ENCODE measurements at regions not wholly inside any gene's neighbourhood (a gene's known extent, or its start where the extent isn't known, plus 50 kb on each side); places are given as distances from the start of the nearest gene placed in this dataset.

DNA sequence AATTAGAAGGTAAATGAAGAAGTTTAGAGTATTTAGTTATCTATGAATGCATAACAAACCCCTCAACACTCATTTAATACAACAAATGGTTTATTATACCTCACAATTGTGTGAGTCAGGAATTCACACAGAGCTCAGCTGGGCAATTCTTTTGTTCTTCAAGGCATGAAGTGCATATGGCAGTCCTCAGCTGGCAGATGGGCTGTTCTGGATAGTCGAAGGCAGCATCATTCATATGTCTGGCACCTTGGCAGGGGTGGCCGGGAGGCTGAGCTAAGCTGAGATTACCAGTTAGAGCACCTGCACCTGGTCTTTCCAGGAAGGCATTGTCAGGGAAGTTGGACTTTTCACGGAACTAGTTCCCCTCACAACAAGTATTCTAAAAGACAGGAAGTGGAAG, 286.2 kb upstream of the DUSP10 start:
- no peak for DNase-seq (ENCODE audit: low read depth)
- H3K4me3 ChIP-seq (ENCODE audit: low read depth, low read length) = no peak overlapping the region
- TF ChIP-seq, protein P1, sequence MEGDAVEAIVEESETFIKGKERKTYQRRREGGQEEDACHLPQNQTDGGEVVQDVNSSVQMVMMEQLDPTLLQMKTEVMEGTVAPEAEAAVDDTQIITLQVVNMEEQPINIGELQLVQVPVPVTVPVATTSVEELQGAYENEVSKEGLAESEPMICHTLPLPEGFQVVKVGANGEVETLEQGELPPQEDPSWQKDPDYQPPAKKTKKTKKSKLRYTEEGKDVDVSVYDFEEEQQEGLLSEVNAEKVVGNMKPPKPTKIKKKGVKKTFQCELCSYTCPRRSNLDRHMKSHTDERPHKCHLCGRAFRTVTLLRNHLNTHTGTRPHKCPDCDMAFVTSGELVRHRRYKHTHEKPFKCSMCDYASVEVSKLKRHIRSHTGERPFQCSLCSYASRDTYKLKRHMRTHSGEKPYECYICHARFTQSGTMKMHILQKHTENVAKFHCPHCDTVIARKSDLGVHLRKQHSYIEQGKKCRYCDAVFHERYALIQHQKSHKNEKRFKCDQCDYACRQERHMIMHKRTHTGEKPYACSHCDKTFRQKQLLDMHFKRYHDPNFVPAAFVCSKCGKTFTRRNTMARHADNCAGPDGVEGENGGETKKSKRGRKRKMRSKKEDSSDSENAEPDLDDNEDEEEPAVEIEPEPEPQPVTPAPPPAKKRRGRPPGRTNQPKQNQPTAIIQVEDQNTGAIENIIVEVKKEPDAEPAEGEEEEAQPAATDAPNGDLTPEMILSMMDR (conservative IDR thresholded peaks at IDR 0.05; ENCODE audit: low read depth, low read length) = no peak

DNA sequence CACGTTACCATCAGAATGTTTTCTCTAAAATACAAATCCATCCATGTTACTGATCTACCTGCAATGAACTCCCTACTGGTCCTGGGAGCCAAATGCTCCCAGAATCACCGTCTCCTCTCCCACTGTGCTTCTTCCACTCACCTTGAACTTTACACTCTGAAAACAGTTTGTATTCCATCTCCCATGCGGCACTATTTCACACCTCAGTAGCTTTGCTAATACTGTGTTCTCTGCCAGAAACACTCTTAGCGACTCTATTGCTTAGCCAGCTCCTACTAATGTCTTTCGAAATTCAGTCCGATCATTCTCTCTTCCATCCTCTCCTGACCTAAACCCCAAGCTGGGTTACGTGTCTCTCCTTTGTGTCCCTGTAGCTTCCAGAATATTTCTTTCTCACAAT, 284.4 kb upstream of the DUSP10 start:
- no peak overlapping the region for H3K4me3 ChIP-seq (ENCODE audit: low read depth, low read length)
- no peak for DNase-seq (ENCODE audit: low read depth)
- TF ChIP-seq, protein P1 (conservative IDR thresholded peaks at IDR 0.05; ENCODE audit: low read depth, low read length) = no peak

DNA sequence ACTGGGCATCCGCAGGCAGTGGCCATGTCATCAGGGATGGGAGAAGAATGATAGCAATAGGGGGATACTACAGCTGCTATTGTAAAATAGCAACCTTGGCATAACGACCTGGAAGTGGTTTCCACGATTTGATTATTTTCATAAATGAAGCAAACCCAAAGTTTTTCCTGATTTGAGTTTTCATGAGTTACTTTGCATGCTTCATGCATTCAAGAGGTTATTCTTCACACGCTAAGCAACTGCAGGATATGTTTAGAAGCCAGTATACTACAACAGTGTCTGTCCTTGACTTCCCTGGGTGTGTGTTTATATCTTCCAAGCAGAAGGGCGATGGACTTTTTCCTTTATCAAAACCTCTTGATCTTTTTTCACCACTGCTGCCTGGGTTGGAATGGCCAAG, 281.1 kb upstream of the DUSP10 start:
- TF ChIP-seq, protein P1 (conservative IDR thresholded peaks at IDR 0.05; ENCODE audit: low read depth, low read length) = no peak
- H3K4me3 ChIP-seq (ENCODE audit: low read depth, low read length) = no peak overlapping the region
- DNase-seq (ENCODE audit: low read depth) = no peak

GRCh38 chr1:222021129-222021528, 279.2 kb upstream of the DUSP10 start:
- TF ChIP-seq, protein P1 (conservative IDR thresholded peaks at IDR 0.05; ENCODE audit: low read depth, low read length) = no peak
- no peak overlapping the region for H3K4me3 ChIP-seq (ENCODE audit: low read depth, low read length)

DNA sequence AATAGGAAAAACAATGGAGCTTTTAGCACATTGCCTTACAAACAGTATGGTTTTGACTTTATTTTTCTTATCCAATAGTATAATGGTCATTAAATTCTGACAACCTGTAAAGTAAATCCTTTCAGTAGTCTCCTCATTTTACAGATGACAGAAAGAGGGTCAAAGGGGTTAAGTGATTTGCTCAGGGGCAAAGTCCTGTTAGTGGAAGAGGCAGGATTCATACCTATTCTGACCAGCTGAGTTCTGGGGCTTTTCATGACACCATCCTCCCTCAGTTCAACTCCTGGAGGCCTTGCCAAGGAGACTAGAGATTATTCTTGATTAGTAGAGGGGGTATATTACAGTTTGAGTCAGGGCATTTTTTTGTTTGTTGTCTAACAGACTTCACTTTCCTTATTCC, 278.7 kb upstream of the DUSP10 start:
- no peak for DNase-seq (ENCODE audit: low read depth)
- H3K4me3 ChIP-seq (ENCODE audit: low read depth, low read length) = no peak overlapping the region
- TF ChIP-seq, protein P1 (conservative IDR thresholded peaks at IDR 0.05; ENCODE audit: low read depth, low read length) = no peak

More at GRCh38 chr1:222021129-222021528, 279.2 kb upstream of the DUSP10 start:
- DNase-seq (ENCODE audit: low read depth) = no peak

DNA sequence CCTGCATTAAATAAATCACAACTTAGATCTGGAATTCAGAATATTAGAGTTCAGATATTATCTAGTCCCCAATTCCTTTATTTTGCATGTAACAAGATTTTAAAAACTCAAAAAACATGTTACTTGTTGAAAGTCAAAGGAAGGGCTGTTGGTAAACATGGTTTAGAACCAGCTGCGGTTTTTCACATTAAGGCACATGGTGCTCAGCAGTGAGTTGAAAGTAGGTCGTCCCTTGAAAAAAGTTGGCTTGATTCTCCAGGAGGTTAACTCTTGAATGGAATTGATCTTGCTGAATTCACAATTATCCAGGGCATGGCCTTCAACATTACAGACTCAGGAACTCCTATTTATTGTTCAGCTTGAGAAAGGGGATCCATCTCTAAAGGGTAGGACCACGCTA, 277.1 kb upstream of the DUSP10 start:
- TF ChIP-seq, protein P1 (conservative IDR thresholded peaks at IDR 0.05; ENCODE audit: low read depth, low read length) = no peak
- H3K4me3 ChIP-seq (ENCODE audit: low read depth, low read length) = no peak overlapping the region
- DNase-seq (ENCODE audit: low read depth) = no peak

DNA sequence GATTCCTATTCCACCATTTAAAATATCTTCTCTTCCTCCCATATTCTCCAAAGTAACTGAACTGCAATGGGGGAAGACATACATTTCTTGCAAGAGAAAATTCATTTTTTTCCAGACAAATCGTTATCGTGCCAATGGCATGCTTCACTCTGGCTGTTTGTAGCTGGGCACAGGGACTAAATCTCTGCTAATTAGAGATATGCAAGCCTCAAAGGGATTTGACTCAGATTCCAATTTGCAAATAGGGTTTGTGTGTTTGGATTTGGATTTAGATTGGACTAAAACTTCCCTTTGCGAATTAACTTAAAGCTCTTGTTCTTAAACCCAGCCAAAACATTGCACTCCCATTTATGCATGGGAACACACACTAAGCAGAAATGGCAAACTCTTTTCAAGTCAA, 276.2 kb upstream of the DUSP10 start:
- no peak overlapping the region for H3K4me3 ChIP-seq (ENCODE audit: low read depth, low read length)
- TF ChIP-seq, protein P1 (conservative IDR thresholded peaks at IDR 0.05; ENCODE audit: low read depth, low read length) = no peak
- no peak for DNase-seq (ENCODE audit: low read depth)
